ENCODE measurements at regions not wholly inside any gene's neighbourhood (a gene's known extent, or its start where the extent isn't known, plus 50 kb on each side); places are given as distances from the start of the nearest gene placed in this dataset.

GRCh38 chr5:40334242-40334635 is 345.5 kb upstream of the PTGER4 start:
- no peak for DNase-seq (ENCODE audit: insufficient read length, low spot score)
- FAIRE-seq: no peak
- TF ChIP-seq POLR2A (IDR thresholded peaks at IDR 0.05; ENCODE audit: low read depth, low read length) (no peak), PAX5 (IDR thresholded peaks at IDR 0.05; ENCODE audit: insufficient read depth, low read length, severe bottlenecking) (no peak), POU2F2 (IDR thresholded peaks at IDR 0.05; ENCODE audit: low read depth, low read length) (no peak), POLR2AphosphoS5 (IDR thresholded peaks at IDR 0.05; ENCODE audit: low read depth, low read length) (no peak)

DNA sequence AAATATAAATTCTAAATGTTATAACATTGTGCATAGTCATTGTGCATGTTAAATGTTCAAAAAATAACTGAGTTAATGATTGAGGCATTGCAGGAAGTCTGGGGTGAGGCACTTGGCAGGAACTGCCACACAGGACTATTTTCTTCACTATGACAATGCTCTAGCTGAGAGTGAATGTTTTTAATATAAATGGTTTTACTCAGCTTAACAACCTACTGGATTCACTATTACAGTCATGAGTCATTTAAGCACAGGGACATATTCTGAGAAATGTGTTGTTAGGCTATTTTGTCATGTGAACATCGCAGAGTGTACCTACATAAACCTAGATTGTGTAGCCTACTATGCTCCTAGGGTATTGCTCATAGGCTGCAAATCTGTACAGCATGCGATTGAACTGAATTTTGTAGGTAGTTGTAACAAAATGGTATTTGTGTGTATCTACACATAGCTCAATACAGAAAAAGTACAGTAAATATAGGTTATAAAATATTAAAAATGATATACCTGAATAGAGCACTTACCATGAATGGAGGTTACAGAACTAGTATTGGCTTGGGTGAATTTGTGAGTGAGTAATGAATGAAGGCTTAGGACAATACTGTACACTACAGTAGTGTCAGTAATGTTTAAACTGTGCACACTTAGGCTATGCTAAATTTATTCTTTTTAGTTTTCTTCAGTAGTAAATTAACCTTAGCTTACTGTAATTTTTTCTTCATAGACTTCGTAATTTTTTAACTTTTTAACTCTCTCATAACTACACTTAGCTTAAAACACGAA is 346.1 kb upstream of the PTGER4 start:
- no peak for TF ChIP-seq SPI1 (IDR thresholded peaks at IDR 0.05; ENCODE audit: low read depth, low read length)
- no peak for TF ChIP-seq POU2F2 (IDR thresholded peaks at IDR 0.05; ENCODE audit: low read depth, low read length)
- TF ChIP-seq POLR2AphosphoS5 (IDR thresholded peaks at IDR 0.05; ENCODE audit: low read depth, low read length): no peak
- TF ChIP-seq POLR2A (IDR thresholded peaks at IDR 0.05; ENCODE audit: low read depth, low read length): no peak
- TF ChIP-seq TAF1 (IDR thresholded peaks at IDR 0.05; ENCODE audit: low read depth, low read length): no peak
- no peak for TF ChIP-seq PAX5 (IDR thresholded peaks at IDR 0.05; ENCODE audit: insufficient read depth, low read length, severe bottlenecking)
- DNase-seq (ENCODE audit: insufficient read length, low spot score): no peak
- FAIRE-seq: no peak

DNA sequence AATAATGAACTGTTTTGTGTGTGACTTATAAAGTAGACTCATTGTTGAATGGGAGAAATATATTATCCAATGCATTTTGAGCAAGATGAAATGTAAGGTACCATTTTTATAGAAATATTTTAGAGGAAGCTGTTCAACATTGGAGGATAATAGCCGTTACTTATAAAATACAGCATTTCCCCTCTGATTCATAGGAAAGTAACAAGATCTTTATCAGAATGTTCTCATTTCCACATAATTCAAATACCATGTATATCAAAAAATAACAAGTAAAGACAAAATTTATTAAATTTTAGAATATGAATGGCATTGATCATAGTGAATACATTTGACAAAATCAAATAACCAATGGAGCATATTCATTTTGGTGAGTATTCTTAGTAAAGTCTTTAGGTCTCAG is 346.7 kb upstream of the PTGER4 start:
- TF ChIP-seq SPI1 (IDR thresholded peaks at IDR 0.05; ENCODE audit: low read depth, low read length) (no peak), PAX5 (IDR thresholded peaks at IDR 0.05; ENCODE audit: insufficient read depth, low read length, severe bottlenecking) (no peak), POU2F2 (IDR thresholded peaks at IDR 0.05; ENCODE audit: low read depth, low read length) (no peak), POLR2A (IDR thresholded peaks at IDR 0.05; ENCODE audit: low read depth, low read length) (no peak), POLR2AphosphoS5 (IDR thresholded peaks at IDR 0.05; ENCODE audit: low read depth, low read length) (no peak), TAF1 (IDR thresholded peaks at IDR 0.05; ENCODE audit: low read depth, low read length) (no peak)
- FAIRE-seq (no peak), DNase-seq (ENCODE audit: insufficient read length, low spot score) (no peak)

DNA sequence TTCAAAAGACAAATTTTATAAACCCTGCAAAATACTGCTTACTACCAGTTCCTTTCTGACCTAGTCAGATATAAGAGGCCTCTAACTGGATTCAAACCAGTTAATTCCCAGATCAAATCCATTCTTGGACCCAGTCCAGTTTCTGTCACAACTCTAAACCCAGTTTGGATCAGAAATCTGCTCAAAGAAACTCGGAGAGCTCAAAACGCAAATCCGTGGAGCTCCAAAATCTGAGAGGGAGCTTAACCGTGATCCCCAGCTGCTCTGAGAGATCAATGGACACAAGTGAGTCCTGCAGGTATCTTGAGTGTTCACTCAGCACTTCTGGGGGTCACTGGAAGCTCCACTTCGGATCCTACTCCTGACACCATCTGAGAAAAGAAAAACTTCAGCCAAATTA is 348.1 kb upstream of the PTGER4 start:
- DNase-seq (ENCODE audit: insufficient read length, low spot score) (no peak), FAIRE-seq (no peak)
- TF ChIP-seq POLR2A (IDR thresholded peaks at IDR 0.05; ENCODE audit: low read depth, low read length) (no peak), PAX5 (IDR thresholded peaks at IDR 0.05; ENCODE audit: insufficient read depth, low read length, severe bottlenecking) (no peak), POLR2AphosphoS5 (IDR thresholded peaks at IDR 0.05; ENCODE audit: low read depth, low read length) (no peak), POU2F2 (IDR thresholded peaks at IDR 0.05; ENCODE audit: low read depth, low read length) (no peak), TAF1 (IDR thresholded peaks at IDR 0.05; ENCODE audit: low read depth, low read length) (no peak), SPI1 (IDR thresholded peaks at IDR 0.05; ENCODE audit: low read depth, low read length) (no peak)

GRCh38 chr5:40321514-40321913 is 358.2 kb upstream of the PTGER4 start:
- no peak for DNase-seq (ENCODE audit: insufficient read length, low spot score)
- FAIRE-seq: no peak
- TF ChIP-seq PAX5 (IDR thresholded peaks at IDR 0.05; ENCODE audit: insufficient read depth, low read length, severe bottlenecking): no peak
- no peak for TF ChIP-seq TAF1 (IDR thresholded peaks at IDR 0.05; ENCODE audit: low read depth, low read length)
- TF ChIP-seq POU2F2 (IDR thresholded peaks at IDR 0.05; ENCODE audit: low read depth, low read length): no peak
- TF ChIP-seq SPI1 (IDR thresholded peaks at IDR 0.05; ENCODE audit: low read depth, low read length): no peak
- TF ChIP-seq POLR2AphosphoS5 (IDR thresholded peaks at IDR 0.05; ENCODE audit: low read depth, low read length): no peak
- no peak for TF ChIP-seq POLR2A (IDR thresholded peaks at IDR 0.05; ENCODE audit: low read depth, low read length)

DNA sequence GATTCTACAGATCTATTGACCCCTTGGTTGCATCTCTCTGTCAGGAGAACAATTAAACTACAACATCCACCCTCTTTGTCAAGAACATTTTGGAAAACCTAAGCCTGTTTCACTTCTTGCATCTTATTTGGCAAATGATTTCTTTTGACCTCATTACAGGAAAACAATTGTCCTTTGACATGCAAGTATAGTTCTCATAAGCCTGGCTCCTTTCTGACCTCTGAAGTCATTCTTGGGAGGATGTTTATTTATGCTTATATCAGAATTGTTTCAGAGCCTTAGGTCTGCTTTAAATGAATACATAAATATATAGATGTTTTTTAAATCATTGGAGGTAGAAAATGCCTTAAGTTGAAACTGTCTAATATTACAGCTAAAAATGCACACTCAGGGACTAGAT is 361.3 kb upstream of the PTGER4 start:
- TF ChIP-seq TAF1 (IDR thresholded peaks at IDR 0.05; ENCODE audit: low read depth, low read length) (no peak), POLR2A (IDR thresholded peaks at IDR 0.05; ENCODE audit: low read depth, low read length) (no peak), POLR2AphosphoS5 (IDR thresholded peaks at IDR 0.05; ENCODE audit: low read depth, low read length) (no peak), POU2F2 (IDR thresholded peaks at IDR 0.05; ENCODE audit: low read depth, low read length) (no peak), PAX5 (IDR thresholded peaks at IDR 0.05; ENCODE audit: insufficient read depth, low read length, severe bottlenecking) (no peak), SPI1 (IDR thresholded peaks at IDR 0.05; ENCODE audit: low read depth, low read length) (no peak)
- FAIRE-seq (no peak), DNase-seq (ENCODE audit: insufficient read length, low spot score) (no peak)

GRCh38 chr5:40317023-40317422 is 362.7 kb upstream of the PTGER4 start:
- TF ChIP-seq SPI1 (IDR thresholded peaks at IDR 0.05; ENCODE audit: low read depth, low read length) (no peak), TAF1 (IDR thresholded peaks at IDR 0.05; ENCODE audit: low read depth, low read length) (no peak), POLR2AphosphoS5 (IDR thresholded peaks at IDR 0.05; ENCODE audit: low read depth, low read length) (no peak), POLR2A (IDR thresholded peaks at IDR 0.05; ENCODE audit: low read depth, low read length) (no peak), PAX5 (IDR thresholded peaks at IDR 0.05; ENCODE audit: insufficient read depth, low read length, severe bottlenecking) (no peak), POU2F2 (IDR thresholded peaks at IDR 0.05; ENCODE audit: low read depth, low read length) (no peak)
- FAIRE-seq (no peak), DNase-seq (ENCODE audit: insufficient read length, low spot score) (no peak)

- DNase-seq (ENCODE audit: insufficient read length, low spot score): no peak
- TF ChIP-seq PAX5 (IDR thresholded peaks at IDR 0.05; ENCODE audit: insufficient read depth, low read length, severe bottlenecking) (no peak), POLR2A (IDR thresholded peaks at IDR 0.05; ENCODE audit: low read depth, low read length) (no peak), POLR2AphosphoS5 (IDR thresholded peaks at IDR 0.05; ENCODE audit: low read depth, low read length) (no peak), POU2F2 (IDR thresholded peaks at IDR 0.05; ENCODE audit: low read depth, low read length) (no peak), TAF1 (IDR thresholded peaks at IDR 0.05; ENCODE audit: low read depth, low read length) (no peak)
- FAIRE-seq: no peak
These were observed 364.6 kb upstream of the PTGER4 start for GRCh38 chr5:40315126-40315525.

GRCh38 chr5:40314275-40314674 is 365.4 kb upstream of the PTGER4 start:
- FAIRE-seq (no peak), DNase-seq (ENCODE audit: insufficient read length, low spot score) (no peak)
- TF ChIP-seq SPI1 (IDR thresholded peaks at IDR 0.05; ENCODE audit: low read depth, low read length) (no peak), POU2F2 (IDR thresholded peaks at IDR 0.05; ENCODE audit: low read depth, low read length) (no peak), POLR2A (IDR thresholded peaks at IDR 0.05; ENCODE audit: low read depth, low read length) (no peak), TAF1 (IDR thresholded peaks at IDR 0.05; ENCODE audit: low read depth, low read length) (no peak), POLR2AphosphoS5 (IDR thresholded peaks at IDR 0.05; ENCODE audit: low read depth, low read length) (no peak), PAX5 (IDR thresholded peaks at IDR 0.05; ENCODE audit: insufficient read depth, low read length, severe bottlenecking) (no peak)

Measured in GM12891 (cell line).